HG03196 (cell line): ENCODE measurements at regions not wholly inside any gene's neighbourhood (a gene's known extent, or its start where the extent isn't known, plus 50 kb on each side); places are given as distances from the start of the nearest gene placed in this dataset.

ENCODE experiments used
- ATAC-seq: cut with Tn5 transposase; IDR thresholded peaks from one replicate; pipeline ENCODE4 v1.9.1; 2021; ENCODE audit not compliant: unreplicated experiment

- no peak for ATAC-seq
These were observed 94.4 kb upstream of the CD93 start for GRCh38 chr20:23180451-23180921.

- no peak for ATAC-seq
These were observed 93.8 kb upstream of the CD93 start for GRCh38 chr20:23179766-23180403.

GRCh38 chr20:23178806-23179205, 92.7 kb upstream of the CD93 start:
- no peak for ATAC-seq

GRCh38 chr20:23174821-23175220, 88.7 kb upstream of the CD93 start:
- ATAC-seq = no peak

- ATAC-seq = no peak
These were observed 81.3 kb upstream of the CD93 start for GRCh38 chr20:23167431-23167830.

- no peak for ATAC-seq
These were observed 80.4 kb upstream of the CD93 start for GRCh38 chr20:23166563-23166962.

GRCh38 chr20:23165964-23166363, 79.8 kb upstream of the CD93 start:
- no peak for ATAC-seq

GRCh38 chr20:23165307-23165750, 79.2 kb upstream of the CD93 start:
- ATAC-seq = no peak

- ATAC-seq = no peak
These were observed 78.1 kb upstream of the CD93 start for GRCh38 chr20:23164176-23164601.

- ATAC-seq = no peak
These were observed 77.4 kb upstream of the CD93 start for GRCh38 chr20:23163562-23163961.

- no peak for ATAC-seq
These were observed 76.8 kb upstream of the CD93 start for GRCh38 chr20:23162887-23163286.

- ATAC-seq = no peak
These were observed 76.0 kb upstream of the CD93 start for GRCh38 chr20:23161968-23162696.

GRCh38 chr20:23161244-23161891, 75.2 kb upstream of the CD93 start:
- ATAC-seq = no peak

- ATAC-seq = no peak
These were observed 74.6 kb upstream of the CD93 start for GRCh38 chr20:23160536-23161243.

GRCh38 chr20:23159947-23160318, 73.8 kb upstream of the CD93 start:
- ATAC-seq = no peak

GRCh38 chr20:23159256-23159946, 73.3 kb upstream of the CD93 start:
- no peak for ATAC-seq

GRCh38 chr20:23157734-23158133, 71.6 kb upstream of the CD93 start:
- ATAC-seq = no peak

- ATAC-seq = no peak
These were observed 70.8 kb upstream of the CD93 start for GRCh38 chr20:23156842-23157423.

- no peak for ATAC-seq
These were observed 70.2 kb upstream of the CD93 start for GRCh38 chr20:23156170-23156841.

GRCh38 chr20:23155141-23155590, 69.0 kb upstream of the CD93 start:
- no peak for ATAC-seq
